HG03159 (cell line): ENCODE measurements at regions not wholly inside any gene's neighbourhood (a gene's known extent, or its start where the extent isn't known, plus 50 kb on each side); places are given as distances from the start of the nearest gene placed in this dataset.
"Not testable (repeated sequence)": the region's sequence is repeated elsewhere in the genome, so short reads cannot be mapped to it uniquely, and the experiment has no call there.

Experiments used
- ATAC-seq: cut with Tn5 transposase; IDR thresholded peaks from one replicate; pipeline ENCODE4 v1.9.1; 2021; ENCODE audit warnings: mild to moderate bottlenecking, moderate library complexity; ENCODE audit not compliant: unreplicated experiment

- no peak for ATAC-seq
These were observed 1109.7 kb upstream of the FLRT2 start for GRCh38 chr14:84420221-84420620.

- ATAC-seq = no peak
These were observed 1108.3 kb upstream of the FLRT2 start for GRCh38 chr14:84421621-84422020.

GRCh38 chr14:84425968-84426367 is 1104.0 kb upstream of the FLRT2 start:
- no peak for ATAC-seq

- ATAC-seq = no peak
These were observed 1097.3 kb upstream of the FLRT2 start for GRCh38 chr14:84432676-84433075.

- ATAC-seq = no peak
These were observed 1096.0 kb upstream of the FLRT2 start for GRCh38 chr14:84433961-84434360.

GRCh38 chr14:84435820-84436324 is 1094.1 kb upstream of the FLRT2 start:
- ATAC-seq = no peak

GRCh38 chr14:84436528-84436927 is 1093.4 kb upstream of the FLRT2 start:
- no peak for ATAC-seq

- ATAC-seq = no peak
These were observed 1087.4 kb upstream of the FLRT2 start for GRCh38 chr14:84442521-84442920.

- ATAC-seq = no peak
These were observed 1084.5 kb upstream of the FLRT2 start for GRCh38 chr14:84445486-84445885.

GRCh38 chr14:84446250-84446649 is 1083.7 kb upstream of the FLRT2 start:
- ATAC-seq = no peak

GRCh38 chr14:84453307-84453950 is 1076.5 kb upstream of the FLRT2 start:
- ATAC-seq = no peak

GRCh38 chr14:84454114-84454513 is 1075.8 kb upstream of the FLRT2 start:
- ATAC-seq = no peak

GRCh38 chr14:84456946-84457345 is 1073.0 kb upstream of the FLRT2 start:
- no peak for ATAC-seq

GRCh38 chr14:84458881-84459280 is 1071.1 kb upstream of the FLRT2 start:
- ATAC-seq = no peak

- ATAC-seq = no peak
These were observed 1064.1 kb upstream of the FLRT2 start for GRCh38 chr14:84465880-84466279.

GRCh38 chr14:84468153-84468552 is 1061.8 kb upstream of the FLRT2 start:
- ATAC-seq = no peak

- ATAC-seq = no peak
These were observed 1051.9 kb upstream of the FLRT2 start for GRCh38 chr14:84477996-84478395.

- ATAC-seq = no peak
These were observed 1047.5 kb upstream of the FLRT2 start for GRCh38 chr14:84482256-84483071.

- no peak for ATAC-seq
These were observed 1046.9 kb upstream of the FLRT2 start for GRCh38 chr14:84483072-84483420.

GRCh38 chr14:84484243-84484642 is 1045.7 kb upstream of the FLRT2 start:
- not testable (repeated sequence) for ATAC-seq

GRCh38 chr14:84485036-84485435 is 1044.9 kb upstream of the FLRT2 start:
- ATAC-seq = no peak

- no peak for ATAC-seq
These were observed 1039.9 kb upstream of the FLRT2 start for GRCh38 chr14:84490081-84490480.
